ENCODE measurements at regions not wholly inside any gene's neighbourhood (a gene's known extent, or its start where the extent isn't known, plus 50 kb on each side); places are given as distances from the start of the nearest gene placed in this dataset.

- H3K27me3 ChIP-seq (ENCODE audit: insufficient read depth, low read length) = no peaks in the 10 kb centered on the region
- H2BK20ac ChIP-seq (ENCODE audit: low read depth, low read length, poor library complexity, severe bottlenecking) = no peak overlapping the region
- H3K4me2 ChIP-seq (ENCODE audit: insufficient read depth, insufficient read length, low read length) = no peak overlapping the region
- Mint-ChIP-seq H3K4me1 (no peaks in the 10 kb centered on the region), H3K27me3 (ENCODE audit: low read depth) (no peaks in the 10 kb centered on the region), H3K9me3 (peaks cover 19 to 21% of the 10 kb centered on the region in 2 experiments), H3K4me3 (no peak overlapping the region), H3K27ac (no peak overlapping the region), H3K36me3 (ENCODE audit: insufficient read depth in 1 of 3, low read depth in 3 of 3) (peaks cover 4 to 20% (median 7%) of the 10 kb centered on the region in 3 experiments; a peak in 5 of 7 replicates)
- no peaks in the 10 kb centered on the region for H3K23me2 ChIP-seq (ENCODE audit: insufficient read length, low read depth, low read length, poor library complexity, severe bottlenecking)
- no peak overlapping the region for H4K8ac ChIP-seq (replicated peaks; ENCODE audit: insufficient read length, low read depth, low read length)
- H3K23ac ChIP-seq (ENCODE audit: insufficient read length, low read depth, low read length) = no peak overlapping the region
- no peak overlapping the region for H2AFZ ChIP-seq (ENCODE audit: low read length)
- no peak overlapping the region for H4K91ac ChIP-seq (ENCODE audit: insufficient read length, low read depth, low read length)
- no peaks in the 10 kb centered on the region for H4K20me1 ChIP-seq (ENCODE audit: control insufficient read depth, insufficient read depth, insufficient read length)
- no peak overlapping the region for H3K27ac ChIP-seq (ENCODE audit: insufficient read length, low read depth, low read length)
- no peaks in the 10 kb centered on the region for H3K79me1 ChIP-seq (ENCODE audit: insufficient read depth, low read depth, low read length, poor library complexity, severe bottlenecking)
- peaks cover 4% of the 10 kb centered on the region for H3K9me3 ChIP-seq (ENCODE audit: control insufficient read depth, low read depth, low read length)
- H3K4ac ChIP-seq (ENCODE audit: low read depth, low read length) = no peak overlapping the region
- no peak overlapping the region for H3K18ac ChIP-seq (ENCODE audit: insufficient read length, low read depth, low read length)
- H2AK5ac ChIP-seq (ENCODE audit: insufficient read length, low read length) = no peak overlapping the region
- H3K14ac ChIP-seq (ENCODE audit: insufficient read depth, low read length) = no peak overlapping the region
- no peak overlapping the region for H2BK12ac ChIP-seq (ENCODE audit: insufficient read length, low read depth, low read length)
- H3K79me2 ChIP-seq (ENCODE audit: insufficient read depth, low read length) = no peaks in the 10 kb centered on the region
- no peak for TF ChIP-seq CTCF (conservative IDR thresholded peaks at IDR 0.05)
- no peaks in the 10 kb centered on the region for H3K4me1 ChIP-seq (ENCODE audit: insufficient read depth, low read length)
- no peak for DNase-seq
- no peak overlapping the region for H3K56ac ChIP-seq (ENCODE audit: insufficient read length, low read depth, low read length)
- H3K9ac ChIP-seq (ENCODE audit: extremely low read depth, insufficient read length, low read length) = no peak overlapping the region
- no peak overlapping the region for H3T11ph ChIP-seq (ENCODE audit: low read length)
- no peak overlapping the region for H4K5ac ChIP-seq (ENCODE audit: insufficient read length, low read depth, low read length)
- H2BK5ac ChIP-seq (ENCODE audit: insufficient read length, low read length) = no peak overlapping the region
- no peak overlapping the region for H2BK120ac ChIP-seq (ENCODE audit: low read depth, low read length, poor library complexity, severe bottlenecking)
- no peak overlapping the region for H2BK15ac ChIP-seq (ENCODE audit: low read depth, low read length)
These were observed 135.1 kb downstream of the SLC41A2 start for GRCh38 chr12:104822941-104823340.
